ENCODE measurements at regions not wholly inside any gene's neighbourhood (a gene's known extent, or its start where the extent isn't known, plus 50 kb on each side); places are given as distances from the start of the nearest gene placed in this dataset.

DNA sequence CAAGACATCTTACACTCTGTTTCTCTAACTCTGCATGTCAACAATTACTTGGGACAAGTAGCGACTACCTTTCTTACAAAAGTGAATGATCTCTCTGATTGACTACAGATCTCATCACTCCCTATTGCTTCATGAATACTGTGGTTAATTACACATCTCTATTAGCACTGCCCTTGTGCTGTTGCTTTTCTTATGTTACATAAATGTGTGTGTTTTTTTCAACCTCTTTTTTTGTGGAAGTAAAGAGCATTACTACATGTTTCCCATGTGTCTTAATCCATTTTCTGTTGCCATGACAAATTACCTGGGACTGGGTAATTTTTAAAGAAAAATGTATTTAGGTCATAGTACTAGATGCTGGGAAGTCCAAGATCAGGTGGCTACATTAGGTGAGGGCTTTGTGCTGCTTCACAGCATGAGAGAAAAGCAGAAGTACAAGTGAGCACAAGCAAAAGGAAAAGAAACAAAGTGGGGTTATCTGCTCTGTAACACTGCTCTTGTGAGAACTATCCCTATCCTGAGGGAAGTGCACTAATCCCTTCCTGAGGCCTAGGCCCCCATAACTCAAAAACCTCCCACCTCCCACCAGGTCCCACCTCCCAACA lies 298.2 kb upstream of the SATB1 start:
- no peaks in the 10 kb centered on the region for H3K27me3 ChIP-seq (replicated peaks; ENCODE audit: control insufficient read depth, insufficient read depth, low read length)
- POLR2A ChIA-PET = no interaction called here
- BruUV-seq (replicated peaks) = no TSS peak
- no peaks in the 10 kb centered on the region for H3K27me3 Mint-ChIP-seq (ENCODE audit: insufficient read depth, unreplicated experiment)
- no peak for DNase-seq
- H3K4me3 ChIP-seq (ENCODE audit: low read depth, low read length) = no peak overlapping the region
- intact Hi-C loops (cut with micrococcal nuclease; ENCODE audit: unreplicated experiment) = no loop called here
- CTCF ChIA-PET = no interaction called here
- no peak for TF ChIP-seq CTCF (IDR thresholded peaks at IDR 0.05; ENCODE audit: insufficient read depth in 1 of 2, low read depth in 1 of 2, low read length in 1 of 2, severe bottlenecking in 1 of 2, unreplicated experiment in 1 of 2)
- H3K36me3 Mint-ChIP-seq (ENCODE audit: insufficient read depth, unreplicated experiment) = no peaks in the 10 kb centered on the region
- H3K9me3 Mint-ChIP-seq (ENCODE audit: unreplicated experiment) = no peaks in the 10 kb centered on the region
- H3K4me1 Mint-ChIP-seq (ENCODE audit: low read depth, unreplicated experiment) = no peaks in the 10 kb centered on the region
- H3K9me3 ChIP-seq = no peaks in the 10 kb centered on the region
- no peak overlapping the region for H3K4me3 Mint-ChIP-seq (ENCODE audit: unreplicated experiment)
- H3K27ac Mint-ChIP-seq (ENCODE audit: unreplicated experiment) = no peak overlapping the region
- no peaks in the 10 kb centered on the region for H3K4me1 ChIP-seq
- peaks cover 1% of the 10 kb centered on the region; the same call in 1 of the 2 replicates for H3K36me3 ChIP-seq (ENCODE audit: control insufficient read depth, insufficient read depth, low read length)

- no peaks in the 10 kb centered on the region for H3K4me1 Mint-ChIP-seq (ENCODE audit: low read depth, unreplicated experiment)
- no peak for DNase-seq
- H3K4me3 ChIP-seq (ENCODE audit: low read depth, low read length) = no peak overlapping the region
- ChIA-PET POLR2A (no interaction called here), CTCF (no interaction called here)
- no peaks in the 10 kb centered on the region for H3K36me3 ChIP-seq (ENCODE audit: control insufficient read depth, insufficient read depth, low read length)
- H3K4me3 Mint-ChIP-seq (ENCODE audit: unreplicated experiment) = no peak overlapping the region
- no peaks in the 10 kb centered on the region for H3K27me3 ChIP-seq (replicated peaks; ENCODE audit: control insufficient read depth, insufficient read depth, low read length)
- no peak for TF ChIP-seq CTCF (IDR thresholded peaks at IDR 0.05; ENCODE audit: insufficient read depth in 1 of 2, low read depth in 1 of 2, low read length in 1 of 2, severe bottlenecking in 1 of 2, unreplicated experiment in 1 of 2)
- H3K27ac Mint-ChIP-seq (ENCODE audit: unreplicated experiment) = no peak overlapping the region
- H3K36me3 Mint-ChIP-seq (ENCODE audit: insufficient read depth, unreplicated experiment) = no peaks in the 10 kb centered on the region
- no peaks in the 10 kb centered on the region for H3K9me3 Mint-ChIP-seq (ENCODE audit: unreplicated experiment)
- H3K9me3 ChIP-seq = no peaks in the 10 kb centered on the region
- H3K27me3 Mint-ChIP-seq (ENCODE audit: insufficient read depth, unreplicated experiment) = no peaks in the 10 kb centered on the region
- intact Hi-C loops (cut with micrococcal nuclease; ENCODE audit: unreplicated experiment) = no loop called here
- no TSS peak for BruUV-seq (replicated peaks)
- no peaks in the 10 kb centered on the region for H3K4me1 ChIP-seq
These were observed 295.4 kb upstream of the SATB1 start for GRCh38 chr3:18720543-18720942.

DNA sequence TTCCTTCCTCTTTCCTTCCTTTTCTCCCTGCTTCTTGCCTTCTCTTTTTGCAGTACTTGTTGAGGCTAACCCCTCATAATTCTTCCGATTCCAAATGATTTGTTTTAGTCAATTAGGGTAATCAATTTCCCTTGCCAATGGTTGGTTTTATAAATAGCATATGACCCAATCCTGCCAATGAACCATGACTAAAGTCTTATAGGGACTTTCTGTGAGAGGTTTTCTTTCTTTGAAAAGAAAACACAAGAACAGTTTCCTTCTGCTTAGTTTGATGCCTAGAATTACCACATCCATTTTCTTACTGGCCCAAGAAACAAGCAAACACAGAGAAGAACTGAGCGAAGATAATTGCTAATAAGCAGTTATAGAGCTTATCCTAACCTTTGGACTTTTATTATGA lies 292.5 kb upstream of the SATB1 start:
- H3K27me3 Mint-ChIP-seq (ENCODE audit: insufficient read depth, unreplicated experiment) = no peaks in the 10 kb centered on the region
- Histone ChIP-seq H3K36me3 (ENCODE audit: control insufficient read depth, insufficient read depth, low read length) (no peaks in the 10 kb centered on the region), H3K4me1 (no peaks in the 10 kb centered on the region), H3K27me3 (replicated peaks; ENCODE audit: control insufficient read depth, insufficient read depth, low read length) (no peaks in the 10 kb centered on the region), H3K9me3 (no peaks in the 10 kb centered on the region), H3K4me3 (ENCODE audit: low read depth, low read length) (no peak overlapping the region)
- ChIA-PET CTCF (no interaction called here), POLR2A (no interaction called here)
- BruUV-seq (replicated peaks) = no TSS peak
- no peak overlapping the region for H3K27ac Mint-ChIP-seq (ENCODE audit: unreplicated experiment)
- no peaks in the 10 kb centered on the region for H3K36me3 Mint-ChIP-seq (ENCODE audit: insufficient read depth, unreplicated experiment)
- H3K9me3 Mint-ChIP-seq (ENCODE audit: unreplicated experiment) = peaks cover 6% of the 10 kb centered on the region
- H3K4me3 Mint-ChIP-seq (ENCODE audit: unreplicated experiment) = no peak overlapping the region
- TF ChIP-seq CTCF (IDR thresholded peaks at IDR 0.05; ENCODE audit: insufficient read depth in 1 of 2, low read depth in 1 of 2, low read length in 1 of 2, severe bottlenecking in 1 of 2, unreplicated experiment in 1 of 2) = no peak
- no peak for DNase-seq
- H3K4me1 Mint-ChIP-seq (ENCODE audit: low read depth, unreplicated experiment) = no peaks in the 10 kb centered on the region
- intact Hi-C loops (cut with micrococcal nuclease; ENCODE audit: unreplicated experiment) = no loop called here

All from Caco-2 (cell line).